ENCODE measurements at regions not wholly inside any gene's neighbourhood (a gene's known extent, or its start where the extent isn't known, plus 50 kb on each side); places are given as distances from the start of the nearest gene placed in this dataset.

DNA sequence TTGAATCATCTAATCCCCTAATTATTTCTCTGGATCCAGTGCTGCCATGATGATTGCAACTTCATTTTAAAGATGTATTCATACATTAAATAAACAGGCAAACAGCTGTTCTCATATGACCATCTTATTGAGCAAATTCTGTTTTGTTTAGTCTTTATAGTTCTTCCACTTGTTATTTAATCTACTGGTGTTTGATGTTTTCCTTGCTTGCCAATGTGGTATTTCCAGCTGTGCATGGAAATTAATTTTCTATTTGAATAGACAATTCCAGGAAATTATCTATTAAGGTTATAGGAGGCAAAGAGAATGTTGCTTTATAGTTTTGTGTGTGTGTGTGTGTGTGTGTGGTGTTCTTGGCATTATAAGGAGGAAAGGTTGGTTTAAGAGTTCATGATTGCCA is 167.0 kb upstream of the PRPS1L1 start:
- TF ChIP-seq FOXP2 (optimal IDR thresholded peaks at IDR 0.05; ENCODE audit: borderline replicate concordance, extremely low read depth, extremely low read length, insufficient read depth) (no peak), SIN3A (IDR thresholded peaks at IDR 0.05; ENCODE audit: borderline replicate concordance, insufficient read depth, low read length) (no peak), TAF1 (IDR thresholded peaks at IDR 0.05; ENCODE audit: borderline replicate concordance, insufficient read depth, low read length) (no peak), POLR2AphosphoS5 (IDR thresholded peaks at IDR 0.05; ENCODE audit: low read depth, low read length) (no peak)

DNA sequence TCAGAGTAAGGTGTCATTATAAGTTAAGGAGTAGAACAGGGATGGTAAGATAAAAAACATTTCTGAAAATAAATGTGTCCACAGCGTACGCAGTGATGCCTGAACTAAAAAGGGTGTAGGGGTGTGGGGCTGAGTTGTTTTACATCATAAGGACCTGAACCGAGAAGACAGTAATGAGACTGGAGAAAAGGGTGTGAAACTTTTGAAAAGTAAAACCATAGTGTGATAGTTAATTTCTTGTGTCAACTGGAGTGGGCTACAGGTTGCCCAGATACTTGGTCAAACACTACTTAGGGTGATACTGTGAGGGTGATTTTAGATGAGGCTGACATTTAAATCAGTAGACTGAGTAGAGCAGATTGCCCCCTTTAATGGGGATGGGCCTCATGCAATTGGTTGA is 169.0 kb upstream of the PRPS1L1 start:
- TF ChIP-seq, protein P1, sequence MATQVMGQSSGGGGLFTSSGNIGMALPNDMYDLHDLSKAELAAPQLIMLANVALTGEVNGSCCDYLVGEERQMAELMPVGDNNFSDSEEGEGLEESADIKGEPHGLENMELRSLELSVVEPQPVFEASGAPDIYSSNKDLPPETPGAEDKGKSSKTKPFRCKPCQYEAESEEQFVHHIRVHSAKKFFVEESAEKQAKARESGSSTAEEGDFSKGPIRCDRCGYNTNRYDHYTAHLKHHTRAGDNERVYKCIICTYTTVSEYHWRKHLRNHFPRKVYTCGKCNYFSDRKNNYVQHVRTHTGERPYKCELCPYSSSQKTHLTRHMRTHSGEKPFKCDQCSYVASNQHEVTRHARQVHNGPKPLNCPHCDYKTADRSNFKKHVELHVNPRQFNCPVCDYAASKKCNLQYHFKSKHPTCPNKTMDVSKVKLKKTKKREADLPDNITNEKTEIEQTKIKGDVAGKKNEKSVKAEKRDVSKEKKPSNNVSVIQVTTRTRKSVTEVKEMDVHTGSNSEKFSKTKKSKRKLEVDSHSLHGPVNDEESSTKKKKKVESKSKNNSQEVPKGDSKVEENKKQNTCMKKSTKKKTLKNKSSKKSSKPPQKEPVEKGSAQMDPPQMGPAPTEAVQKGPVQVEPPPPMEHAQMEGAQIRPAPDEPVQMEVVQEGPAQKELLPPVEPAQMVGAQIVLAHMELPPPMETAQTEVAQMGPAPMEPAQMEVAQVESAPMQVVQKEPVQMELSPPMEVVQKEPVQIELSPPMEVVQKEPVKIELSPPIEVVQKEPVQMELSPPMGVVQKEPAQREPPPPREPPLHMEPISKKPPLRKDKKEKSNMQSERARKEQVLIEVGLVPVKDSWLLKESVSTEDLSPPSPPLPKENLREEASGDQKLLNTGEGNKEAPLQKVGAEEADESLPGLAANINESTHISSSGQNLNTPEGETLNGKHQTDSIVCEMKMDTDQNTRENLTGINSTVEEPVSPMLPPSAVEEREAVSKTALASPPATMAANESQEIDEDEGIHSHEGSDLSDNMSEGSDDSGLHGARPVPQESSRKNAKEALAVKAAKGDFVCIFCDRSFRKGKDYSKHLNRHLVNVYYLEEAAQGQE (IDR thresholded peaks at IDR 0.05; ENCODE audit: insufficient read depth in 1 of 2, low read depth in 2 of 2, low read length in 2 of 2) = no peak
- TF ChIP-seq SIN3A (IDR thresholded peaks at IDR 0.05; ENCODE audit: borderline replicate concordance, insufficient read depth, low read length) (no peak), FOXP2 (optimal IDR thresholded peaks at IDR 0.05; ENCODE audit: borderline replicate concordance, extremely low read depth, extremely low read length, insufficient read depth) (no peak), POLR2AphosphoS5 (IDR thresholded peaks at IDR 0.05; ENCODE audit: low read depth, low read length) (no peak), TAF1 (IDR thresholded peaks at IDR 0.05; ENCODE audit: borderline replicate concordance, insufficient read depth, low read length) (no peak)

DNA sequence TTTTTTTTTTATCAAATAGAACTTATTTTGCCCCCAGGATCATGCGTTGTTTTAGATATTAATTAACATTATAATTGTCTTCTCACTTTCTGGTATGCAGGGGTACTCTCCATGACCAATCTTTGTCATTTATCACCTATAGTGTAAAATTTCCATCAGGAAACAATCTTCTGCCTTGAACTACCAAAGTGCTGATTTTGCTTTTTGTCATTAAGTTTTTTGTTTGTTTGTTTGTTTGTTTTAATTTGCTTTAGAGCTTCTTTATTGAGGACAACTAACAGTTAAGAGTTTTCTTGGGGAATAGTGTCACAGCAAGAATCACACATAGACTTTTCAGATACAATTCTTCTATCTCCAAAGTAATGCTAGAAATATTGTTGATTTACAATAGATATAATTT is 171.2 kb upstream of the PRPS1L1 start:
- TF ChIP-seq FOXP2 (optimal IDR thresholded peaks at IDR 0.05; ENCODE audit: borderline replicate concordance, extremely low read depth, extremely low read length, insufficient read depth) = no peak
- TF ChIP-seq TAF1 (IDR thresholded peaks at IDR 0.05; ENCODE audit: borderline replicate concordance, insufficient read depth, low read length) = no peak
- TF ChIP-seq, protein P1 (IDR thresholded peaks at IDR 0.05; ENCODE audit: insufficient read depth in 1 of 2, low read depth in 2 of 2, low read length in 2 of 2) = no peak
- no peak for TF ChIP-seq SIN3A (IDR thresholded peaks at IDR 0.05; ENCODE audit: borderline replicate concordance, insufficient read depth, low read length)

DNA sequence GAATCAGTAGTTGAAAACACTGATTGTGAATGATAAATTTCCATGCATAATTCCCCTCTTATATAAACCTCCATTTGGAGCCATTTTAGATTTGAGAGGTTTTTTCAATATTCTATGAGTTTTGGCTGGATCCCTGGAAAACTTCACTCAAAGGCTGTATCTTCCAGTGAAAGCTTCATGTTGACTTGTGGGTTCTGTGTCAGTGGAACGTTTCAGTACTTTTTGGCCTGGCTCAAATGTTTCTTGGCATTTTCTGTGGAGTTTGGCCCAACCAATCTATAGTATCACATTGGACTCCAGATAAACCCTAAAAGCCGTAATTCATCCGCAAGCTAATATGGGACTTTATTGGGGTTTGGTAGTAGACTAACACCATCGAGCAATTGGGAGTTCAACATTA is 172.6 kb upstream of the PRPS1L1 start:
- TF ChIP-seq TAF1 (IDR thresholded peaks at IDR 0.05; ENCODE audit: borderline replicate concordance, insufficient read depth, low read length) (no peak), FOXP2 (optimal IDR thresholded peaks at IDR 0.05; ENCODE audit: borderline replicate concordance, extremely low read depth, extremely low read length, insufficient read depth) (no peak), POLR2AphosphoS5 (IDR thresholded peaks at IDR 0.05; ENCODE audit: low read depth, low read length) (no peak)
- TF ChIP-seq, protein P1 (IDR thresholded peaks at IDR 0.05; ENCODE audit: insufficient read depth in 1 of 2, low read depth in 2 of 2, low read length in 2 of 2) = no peak

DNA sequence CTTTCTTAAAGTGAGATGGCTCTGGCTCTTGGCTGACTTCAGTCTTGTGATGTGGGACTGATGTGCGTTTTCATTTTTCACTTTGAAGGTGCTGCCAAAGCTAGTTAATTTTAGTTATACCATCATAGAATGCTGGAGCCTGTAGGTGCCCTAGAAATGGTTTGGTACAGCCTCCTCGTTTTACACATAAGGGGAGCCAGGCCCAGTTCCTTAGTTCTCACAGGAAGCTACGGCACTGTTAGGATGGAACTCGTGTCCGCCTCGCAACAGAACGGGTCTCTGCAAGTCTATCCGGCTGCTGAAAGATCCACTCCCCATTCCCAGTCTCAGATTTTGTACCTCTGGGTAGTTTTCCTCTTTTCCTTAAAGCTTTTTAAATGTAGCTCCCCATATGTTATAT is 173.2 kb upstream of the PRPS1L1 start:
- TF ChIP-seq FOXP2 (optimal IDR thresholded peaks at IDR 0.05; ENCODE audit: borderline replicate concordance, extremely low read depth, extremely low read length, insufficient read depth) (no peak), POLR2AphosphoS5 (IDR thresholded peaks at IDR 0.05; ENCODE audit: low read depth, low read length) (no peak), SIN3A (IDR thresholded peaks at IDR 0.05; ENCODE audit: borderline replicate concordance, insufficient read depth, low read length) (no peak)
- TF ChIP-seq, protein P1 (IDR thresholded peaks at IDR 0.05; ENCODE audit: insufficient read depth in 1 of 2, low read depth in 2 of 2, low read length in 2 of 2) = no peak

All from PFSK-1 (cell line).